GM19239 (cell line): ENCODE measurements at regions not wholly inside any gene's neighbourhood (a gene's known extent, or its start where the extent isn't known, plus 50 kb on each side); places are given as distances from the start of the nearest gene placed in this dataset.

ENCODE experiments used
- DNase-seq: peaks from one replicate; pipeline ENCODE4 v3.0.0; 2011; ENCODE audit warnings: low spot score; ENCODE audit not compliant: insufficient read length
- FAIRE-seq: peaks from 2 replicates; lab custom pipeline; 2011; peaks lifted over from hg19 to GRCh38; lab: Jason Lieb, UNC

GRCh38 chr6:165967810-165968407 is 199.7 kb downstream of the TBXT start:
- no peak for DNase-seq

DNA sequence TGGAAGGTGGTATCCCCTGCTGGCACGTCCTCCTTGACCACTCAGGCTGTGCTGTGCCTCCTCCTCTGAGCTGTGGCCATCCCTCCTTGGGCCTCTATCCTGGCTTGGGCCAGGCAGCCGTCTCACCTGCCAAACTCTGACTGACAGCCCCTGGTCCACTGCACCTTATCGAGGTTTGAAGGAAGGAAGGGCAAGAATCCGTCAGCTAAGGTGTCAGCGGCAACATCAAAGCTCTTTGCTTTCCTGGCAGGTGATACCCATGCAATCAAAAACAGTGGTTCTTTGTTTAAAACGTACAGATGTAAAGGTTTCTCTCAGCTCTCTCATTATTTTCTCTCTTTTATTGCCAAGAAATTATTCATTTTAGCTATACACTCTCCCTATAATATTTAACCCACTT is 203.9 kb downstream of the TBXT start:
- DNase-seq, result no peak
- FAIRE-seq, result no peak

More at GRCh38 chr6:165967810-165968407, 199.7 kb downstream of the TBXT start:
- no peak for FAIRE-seq

GRCh38 chr6:165962366-165962765 is 205.3 kb downstream of the TBXT start:
- FAIRE-seq, result no peak
- DNase-seq, result no peak

GRCh38 chr6:165961233-165961632 is 206.4 kb downstream of the TBXT start:
- FAIRE-seq (no peak), DNase-seq (no peak)

DNA sequence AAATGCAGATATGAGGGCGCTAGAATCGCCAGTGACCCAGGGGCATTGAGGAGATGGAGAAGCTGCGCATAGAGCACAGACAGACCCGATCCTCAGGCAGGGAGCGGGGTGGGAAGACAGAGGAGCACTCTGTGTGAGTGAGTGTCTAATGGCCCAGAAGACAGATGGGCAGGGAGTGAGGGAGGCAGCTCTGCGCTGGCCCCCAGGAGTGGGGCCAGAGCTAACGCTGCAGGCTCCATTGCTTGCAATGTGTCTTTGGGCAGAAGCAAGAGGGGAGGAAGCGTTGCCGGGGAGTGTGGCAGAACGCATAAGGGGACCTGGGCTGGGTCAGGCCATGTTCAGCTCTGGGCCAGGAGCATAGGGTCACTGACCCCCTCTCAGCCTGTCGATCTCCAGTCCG is 207.0 kb downstream of the TBXT start:
- DNase-seq (no peak), FAIRE-seq (no peak)

GRCh38 chr6:165959627-165960026 is 208.0 kb downstream of the TBXT start:
- DNase-seq (no peak), FAIRE-seq (no peak)

GRCh38 chr6:165956874-165957273 is 210.8 kb downstream of the TBXT start:
- FAIRE-seq, result no peak
- no peak for DNase-seq

DNA sequence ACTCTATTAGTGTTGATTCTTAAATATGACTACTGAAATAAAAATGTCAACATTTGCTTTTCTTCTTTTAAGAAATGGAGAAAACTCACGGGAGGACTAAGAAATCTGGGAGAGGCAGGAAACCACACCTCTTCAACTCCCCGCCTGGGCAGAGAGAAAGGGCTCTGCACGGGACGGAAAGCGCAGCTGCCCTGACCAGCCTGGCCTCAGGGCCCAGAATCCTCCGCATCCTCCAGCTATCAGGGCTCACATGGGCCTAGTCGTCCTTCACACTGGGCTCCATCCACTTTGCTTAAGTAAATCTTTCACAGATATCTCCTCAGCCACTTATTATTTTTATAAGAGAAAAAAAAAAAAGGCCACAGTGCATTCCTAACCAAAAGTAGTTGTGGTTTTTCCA is 215.1 kb downstream of the TBXT start:
- no peak for DNase-seq
- FAIRE-seq, result no peak

DNA sequence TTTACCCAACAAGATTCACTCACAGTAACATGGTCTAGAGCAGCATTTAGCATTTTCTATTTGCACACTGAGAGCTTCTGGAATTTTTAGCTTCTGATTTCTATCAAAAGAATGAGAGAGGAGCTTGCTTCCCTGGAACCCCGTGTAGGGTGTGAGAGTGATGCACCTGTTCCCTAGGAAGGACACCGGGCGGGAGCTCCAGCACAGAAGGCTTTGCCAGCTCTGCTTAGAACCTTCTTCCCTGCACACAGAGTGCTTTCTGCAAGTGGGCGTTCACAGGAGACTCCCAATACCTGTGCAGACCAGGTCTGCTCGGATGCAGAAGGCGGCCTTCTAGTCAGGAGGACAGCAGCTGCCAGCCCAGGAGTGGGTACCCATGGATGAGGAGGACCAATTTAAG is 217.3 kb downstream of the TBXT start:
- DNase-seq (no peak), FAIRE-seq (no peak)

- DNase-seq (no peak), FAIRE-seq (no peak)
These were observed 218.3 kb downstream of the TBXT start for GRCh38 chr6:165949324-165949723.

GRCh38 chr6:165944002-165944466 is 223.6 kb downstream of the TBXT start:
- no peak for DNase-seq
- no peak for FAIRE-seq

DNA sequence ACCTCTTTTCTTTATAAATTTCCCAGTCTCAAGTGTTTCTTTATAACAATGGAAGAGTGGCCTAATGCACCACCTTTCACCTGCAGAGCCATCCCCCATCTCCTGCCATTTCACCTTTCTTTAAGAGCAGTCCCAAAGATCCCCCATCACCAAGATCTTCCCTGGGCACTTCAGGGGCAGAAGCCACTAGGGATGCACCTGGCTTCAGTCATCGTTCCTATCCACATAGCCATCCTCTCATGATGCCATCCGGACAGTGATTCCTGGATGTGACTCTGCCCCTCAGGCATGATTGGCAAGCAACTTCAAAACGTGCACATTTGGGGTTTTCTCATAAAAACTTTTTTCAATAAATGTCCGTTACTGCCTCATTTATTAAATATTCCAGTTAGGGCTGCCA is 225.9 kb downstream of the TBXT start:
- DNase-seq, result no peak
- FAIRE-seq, result no peak

DNA sequence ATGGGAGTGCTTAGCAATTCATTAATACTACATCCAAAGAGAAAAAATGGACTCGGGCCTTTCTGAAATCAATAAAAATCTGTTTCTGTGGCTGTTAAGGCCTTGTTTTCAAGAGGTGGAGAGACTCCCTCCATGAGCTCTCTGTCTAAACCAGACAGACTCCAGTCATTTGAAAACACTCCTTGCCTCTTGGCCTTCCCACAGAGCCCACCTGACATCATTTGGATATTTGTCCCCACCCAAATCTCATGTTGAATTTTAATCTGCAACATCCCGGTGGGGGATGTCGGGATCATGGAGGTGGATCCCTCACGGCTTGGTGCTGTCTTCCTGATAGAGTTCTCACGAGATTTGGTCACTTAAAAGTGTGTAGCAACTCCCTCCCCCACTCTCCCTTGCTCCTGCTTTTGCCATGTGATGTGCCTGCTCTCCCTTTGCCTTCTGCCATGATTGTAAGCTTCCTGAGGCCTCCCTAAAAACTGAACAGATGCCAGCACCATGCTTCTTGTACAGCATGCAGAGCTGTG is 226.3 kb downstream of the TBXT start:
- no peak for FAIRE-seq
- no peak for DNase-seq

DNA sequence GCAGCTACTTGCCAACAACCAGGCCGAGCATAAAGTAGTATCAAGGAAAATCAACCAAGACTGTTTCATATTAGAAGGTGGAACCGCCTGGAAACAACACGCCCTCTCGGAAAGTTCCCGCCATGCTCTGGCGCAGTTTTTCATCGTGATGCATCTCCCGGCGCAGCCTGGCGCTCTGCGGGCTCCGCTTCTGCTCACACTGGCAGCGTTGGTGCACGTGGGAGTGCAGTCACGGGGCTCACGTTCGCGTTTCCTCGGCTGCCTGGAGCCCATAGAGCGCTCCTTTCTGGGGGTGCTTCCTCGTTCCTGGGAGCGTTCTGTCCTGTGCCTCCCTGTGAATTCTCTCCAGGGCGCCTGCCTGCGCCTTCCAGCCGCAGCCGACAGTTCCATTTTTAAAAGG is 227.3 kb downstream of the TBXT start:
- FAIRE-seq (no peak), DNase-seq (no peak)

DNA sequence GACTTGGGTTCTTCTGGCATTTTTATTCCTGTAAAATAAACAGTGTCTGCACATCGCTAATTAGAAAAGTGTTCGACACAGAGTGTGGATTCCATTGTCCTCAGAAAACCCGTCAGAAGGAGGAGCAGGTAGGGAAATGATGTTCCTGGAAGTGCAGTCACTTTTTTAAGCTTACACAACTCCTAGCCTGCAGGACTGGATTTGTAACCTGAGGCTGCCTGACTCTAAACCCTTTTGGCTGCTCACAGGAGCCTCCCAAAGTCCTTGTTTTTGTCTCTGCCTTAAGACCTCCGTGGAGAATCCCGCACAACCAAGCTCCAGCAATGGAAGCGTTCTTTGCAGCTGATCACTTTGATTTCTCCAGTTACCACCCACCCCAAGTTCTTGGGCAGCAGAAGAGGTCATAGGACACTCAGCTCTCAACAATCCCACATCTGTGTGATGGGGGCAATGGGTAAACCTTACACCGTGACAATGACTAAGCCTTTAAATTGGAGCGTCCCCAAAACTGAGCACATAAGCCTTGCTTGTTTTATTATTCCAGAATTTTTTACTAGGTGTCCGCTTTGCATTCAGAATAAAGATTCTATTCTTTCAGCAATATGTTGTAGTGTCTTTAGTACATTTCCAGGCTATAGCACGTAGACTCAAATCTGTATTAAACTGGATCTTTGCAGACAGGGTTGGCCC is 227.9 kb downstream of the TBXT start:
- DNase-seq, result no peak
- FAIRE-seq, result no peak

DNA sequence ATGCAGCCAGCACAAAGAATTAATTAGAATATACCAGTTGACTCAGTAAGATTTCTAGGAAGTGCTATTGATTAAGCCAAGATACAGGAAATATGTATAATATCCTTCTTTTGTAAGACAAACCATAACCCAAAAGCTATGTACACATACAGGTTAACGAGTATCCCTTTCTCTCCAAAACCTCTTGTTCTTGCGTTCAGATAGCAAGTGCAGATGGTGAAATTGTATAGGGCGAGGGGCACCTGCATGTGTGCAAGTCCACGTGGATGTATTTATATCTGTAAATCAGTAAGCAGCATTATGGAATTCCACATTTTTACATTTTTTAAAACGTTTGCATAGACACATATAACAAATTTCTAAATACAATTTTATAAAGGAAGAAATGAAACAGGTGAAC is 228.6 kb downstream of the TBXT start:
- no peak for DNase-seq
- FAIRE-seq, result no peak

GRCh38 chr6:165937564-165938358 is 229.9 kb downstream of the TBXT start:
- DNase-seq (no peak), FAIRE-seq (no peak)

DNA sequence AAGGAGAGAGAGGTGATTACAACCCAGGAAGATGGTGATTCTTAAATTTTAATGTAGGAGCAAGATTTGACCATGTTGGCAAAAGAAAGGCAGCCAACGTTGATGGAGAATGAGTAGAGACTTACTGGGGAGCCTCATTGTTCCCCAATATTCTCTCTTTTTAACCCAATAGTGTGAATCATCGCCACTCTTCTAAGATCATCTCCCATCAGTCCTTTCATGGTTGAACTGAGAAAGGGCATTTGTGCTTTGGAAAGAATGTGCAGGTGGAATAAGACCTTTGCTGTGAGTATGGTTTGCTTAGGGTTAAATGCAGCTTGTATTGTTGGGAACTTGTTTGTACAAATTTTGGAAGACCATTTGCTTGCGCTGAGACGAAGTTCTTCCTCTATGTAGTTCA is 231.0 kb downstream of the TBXT start:
- FAIRE-seq (no peak), DNase-seq (no peak)

DNA sequence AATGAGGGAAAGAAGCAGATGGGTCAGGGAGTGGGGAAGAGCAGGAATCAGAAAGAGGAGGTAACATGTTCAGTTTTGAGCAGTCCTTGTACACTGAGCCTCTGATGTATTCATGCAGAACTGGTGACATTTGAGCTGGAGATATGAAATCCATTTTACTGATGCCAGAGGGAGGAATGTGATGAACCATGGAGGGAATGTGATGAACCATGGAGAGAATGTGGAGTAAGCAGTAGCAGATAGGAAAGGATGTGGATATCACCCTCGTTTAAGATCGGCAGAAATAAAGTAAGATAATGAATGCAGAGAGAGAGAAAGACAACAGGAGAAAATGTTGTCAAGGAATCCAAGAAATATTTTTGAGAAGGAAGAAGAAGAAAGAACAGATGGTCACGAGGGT is 231.6 kb downstream of the TBXT start:
- DNase-seq, result no peak
- FAIRE-seq, result no peak

DNA sequence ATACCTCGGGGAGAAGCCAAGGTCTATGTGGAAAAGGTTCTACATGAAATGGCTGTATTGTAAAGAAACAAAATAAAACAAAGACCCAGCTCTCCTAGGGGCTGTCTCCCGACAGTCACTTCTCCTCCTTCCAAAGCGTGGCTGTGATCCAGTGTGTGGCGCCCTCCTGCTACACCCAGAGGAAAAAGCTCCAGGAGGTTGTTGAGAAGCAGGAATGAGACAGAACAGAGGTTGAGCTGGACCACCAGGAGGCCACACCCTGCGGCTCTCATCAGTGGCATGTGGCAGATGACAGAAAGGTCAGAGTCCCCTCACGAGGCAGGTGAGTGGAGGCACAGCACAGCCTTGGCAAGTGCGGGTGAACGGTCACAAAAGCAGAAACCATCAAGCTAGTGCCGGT is 236.0 kb downstream of the TBXT start:
- FAIRE-seq (no peak), DNase-seq (no peak)

DNA sequence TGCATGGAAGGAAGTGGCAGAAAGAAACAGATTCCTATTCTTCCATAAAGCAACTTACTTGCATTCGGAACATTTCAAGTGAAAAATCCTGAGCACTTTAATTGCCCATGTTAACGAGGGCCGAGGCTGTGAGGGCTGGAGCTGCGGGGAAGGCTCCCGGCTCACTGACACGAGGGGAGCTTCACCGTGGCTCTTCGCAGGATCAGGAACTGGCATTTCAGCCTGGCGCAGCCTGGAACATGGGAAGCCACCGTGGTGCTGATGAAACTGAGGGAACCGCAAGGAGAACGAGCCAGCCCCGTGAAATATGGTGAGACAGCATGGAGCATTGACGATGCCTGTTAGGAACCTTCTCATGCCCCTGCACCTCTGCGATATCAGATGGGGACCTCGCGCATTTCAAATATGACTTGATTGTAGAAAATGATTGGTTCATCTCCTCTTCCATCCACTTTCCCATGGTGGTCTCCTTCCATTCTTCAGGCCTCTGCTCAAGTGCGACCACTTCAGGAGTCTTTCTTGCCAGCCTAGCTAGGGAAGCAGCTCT is 236.9 kb downstream of the TBXT start:
- no peak for DNase-seq
- FAIRE-seq, result no peak
